ENCODE measurements at regions not wholly inside any gene's neighbourhood (a gene's known extent, or its start where the extent isn't known, plus 50 kb on each side); places are given as distances from the start of the nearest gene placed in this dataset.

DNA sequence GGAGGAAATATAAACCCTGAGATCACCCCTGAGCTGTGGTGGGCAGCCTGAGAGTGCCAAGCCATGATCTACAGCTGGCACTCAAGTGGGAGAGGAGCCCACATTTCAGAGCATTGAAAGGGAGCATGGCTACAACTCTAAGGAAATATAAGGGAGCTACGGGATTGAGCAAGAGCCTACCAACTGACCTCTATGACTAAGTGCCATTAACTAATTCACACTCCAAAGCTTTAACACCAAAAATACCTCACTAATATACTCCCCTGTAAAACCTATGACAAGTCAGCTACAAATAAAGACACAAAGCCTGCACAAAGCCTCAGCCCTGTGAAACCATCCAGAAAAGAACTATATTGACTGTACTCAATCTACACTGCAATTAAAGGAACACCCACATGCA lies 286.8 kb upstream of the RPS23 start:
- Histone ChIP-seq H3K4me2 (ENCODE audit: low read length) (no peak overlapping the region), H3K9ac (ENCODE audit: low read length) (no peak overlapping the region), H3K27ac (ENCODE audit: low read depth, low read length) (no peak overlapping the region), H3K4me3 (replicated peaks in 1 of 2; ENCODE audit: low read depth in 1 of 2, low read length in 2 of 2) (no peak overlapping the region), H3K27me3 (ENCODE audit: insufficient read depth, low read length) (no peaks in the 10 kb centered on the region), H3K79me2 (ENCODE audit: insufficient read depth, low read length) (no peaks in the 10 kb centered on the region), H4K20me1 (ENCODE audit: insufficient read depth) (no peaks in the 10 kb centered on the region), H2AFZ (ENCODE audit: low read depth, low read length, poor library complexity, severe bottlenecking) (no peak overlapping the region), H3K9me3 (ENCODE audit: control insufficient read depth in 1 of 2, insufficient read depth in 1 of 2, low read depth in 1 of 2, low read length in 2 of 2) (no peaks in the 10 kb centered on the region), H3K36me3 (ENCODE audit: control insufficient read depth in 1 of 2, insufficient read depth in 2 of 2, low read length in 2 of 2) (no peaks in the 10 kb centered on the region), H3K9me2 (ENCODE audit: insufficient read depth) (no peaks in the 10 kb centered on the region), H3K4me1 (ENCODE audit: control insufficient read depth in 1 of 2, insufficient read depth in 2 of 2, low read length in 2 of 2) (no peaks in the 10 kb centered on the region)
- no peak for DNase-seq (ENCODE audit: low read depth, low spot score)
- ATAC-seq: no peak
- TF ChIP-seq, protein P1, sequence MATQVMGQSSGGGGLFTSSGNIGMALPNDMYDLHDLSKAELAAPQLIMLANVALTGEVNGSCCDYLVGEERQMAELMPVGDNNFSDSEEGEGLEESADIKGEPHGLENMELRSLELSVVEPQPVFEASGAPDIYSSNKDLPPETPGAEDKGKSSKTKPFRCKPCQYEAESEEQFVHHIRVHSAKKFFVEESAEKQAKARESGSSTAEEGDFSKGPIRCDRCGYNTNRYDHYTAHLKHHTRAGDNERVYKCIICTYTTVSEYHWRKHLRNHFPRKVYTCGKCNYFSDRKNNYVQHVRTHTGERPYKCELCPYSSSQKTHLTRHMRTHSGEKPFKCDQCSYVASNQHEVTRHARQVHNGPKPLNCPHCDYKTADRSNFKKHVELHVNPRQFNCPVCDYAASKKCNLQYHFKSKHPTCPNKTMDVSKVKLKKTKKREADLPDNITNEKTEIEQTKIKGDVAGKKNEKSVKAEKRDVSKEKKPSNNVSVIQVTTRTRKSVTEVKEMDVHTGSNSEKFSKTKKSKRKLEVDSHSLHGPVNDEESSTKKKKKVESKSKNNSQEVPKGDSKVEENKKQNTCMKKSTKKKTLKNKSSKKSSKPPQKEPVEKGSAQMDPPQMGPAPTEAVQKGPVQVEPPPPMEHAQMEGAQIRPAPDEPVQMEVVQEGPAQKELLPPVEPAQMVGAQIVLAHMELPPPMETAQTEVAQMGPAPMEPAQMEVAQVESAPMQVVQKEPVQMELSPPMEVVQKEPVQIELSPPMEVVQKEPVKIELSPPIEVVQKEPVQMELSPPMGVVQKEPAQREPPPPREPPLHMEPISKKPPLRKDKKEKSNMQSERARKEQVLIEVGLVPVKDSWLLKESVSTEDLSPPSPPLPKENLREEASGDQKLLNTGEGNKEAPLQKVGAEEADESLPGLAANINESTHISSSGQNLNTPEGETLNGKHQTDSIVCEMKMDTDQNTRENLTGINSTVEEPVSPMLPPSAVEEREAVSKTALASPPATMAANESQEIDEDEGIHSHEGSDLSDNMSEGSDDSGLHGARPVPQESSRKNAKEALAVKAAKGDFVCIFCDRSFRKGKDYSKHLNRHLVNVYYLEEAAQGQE (IDR thresholded peaks at IDR 0.05; ENCODE audit: low read depth): no peak
- TF ChIP-seq EZH2 (IDR thresholded peaks at IDR 0.05) (no peak), TCF7L2 (IDR thresholded peaks at IDR 0.05; ENCODE audit: borderline replicate concordance, extremely low read depth, insufficient read depth, insufficient read length) (no peak)
- TF ChIP-seq, protein P2, sequence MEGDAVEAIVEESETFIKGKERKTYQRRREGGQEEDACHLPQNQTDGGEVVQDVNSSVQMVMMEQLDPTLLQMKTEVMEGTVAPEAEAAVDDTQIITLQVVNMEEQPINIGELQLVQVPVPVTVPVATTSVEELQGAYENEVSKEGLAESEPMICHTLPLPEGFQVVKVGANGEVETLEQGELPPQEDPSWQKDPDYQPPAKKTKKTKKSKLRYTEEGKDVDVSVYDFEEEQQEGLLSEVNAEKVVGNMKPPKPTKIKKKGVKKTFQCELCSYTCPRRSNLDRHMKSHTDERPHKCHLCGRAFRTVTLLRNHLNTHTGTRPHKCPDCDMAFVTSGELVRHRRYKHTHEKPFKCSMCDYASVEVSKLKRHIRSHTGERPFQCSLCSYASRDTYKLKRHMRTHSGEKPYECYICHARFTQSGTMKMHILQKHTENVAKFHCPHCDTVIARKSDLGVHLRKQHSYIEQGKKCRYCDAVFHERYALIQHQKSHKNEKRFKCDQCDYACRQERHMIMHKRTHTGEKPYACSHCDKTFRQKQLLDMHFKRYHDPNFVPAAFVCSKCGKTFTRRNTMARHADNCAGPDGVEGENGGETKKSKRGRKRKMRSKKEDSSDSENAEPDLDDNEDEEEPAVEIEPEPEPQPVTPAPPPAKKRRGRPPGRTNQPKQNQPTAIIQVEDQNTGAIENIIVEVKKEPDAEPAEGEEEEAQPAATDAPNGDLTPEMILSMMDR (IDR thresholded peaks at IDR 0.05 in 2 of 3, conservative IDR thresholded peaks at IDR 0.05 in 1 of 3; ENCODE audit: borderline replicate concordance in 1 of 3, insufficient read depth in 1 of 3, low read depth in 2 of 3, low read length in 2 of 3): no peak
- no TSS peak for BruUV-seq (replicated peaks)
- intact Hi-C loops (cut with micrococcal nuclease): no loop called here
- CTCF ChIA-PET: no interaction called here
- POLR2A ChIA-PET: no interaction called here
- RAD21 ChIA-PET (ENCODE audit: low non-redundant PET in 1 of 2, low total read pairs in 2 of 2, uncharacterized antibody in 2 of 2, unreplicated experiment in 2 of 2): no interaction called here
